Left ventricle myocardium inferior (tissue), 1 donor: ENCODE measurements at regions not wholly inside any gene's neighbourhood (a gene's known extent, or its start where the extent isn't known, plus 50 kb on each side); places are given as distances from the start of the nearest gene placed in this dataset.
A peak's percentile ranks its signal among the peaks of the same experiment; 100 is the strongest.

Source experiments
- DNase-seq: peaks from one replicate; pipeline ENCODE4 v3.0.0-alpha.2; 2020
- H3K27ac ChIP-seq: fragments of 200-600 bp; replicated peaks from 2 replicates; pipeline ENCODE4 v1.8.0; 2021
- H3K27me3 ChIP-seq: fragments of 200-600 bp; 2 replicates; pipeline ENCODE4 v1.8.0; 2021; ENCODE audit warnings: low read depth
- H3K36me3 ChIP-seq: fragments of 200-600 bp; 2 replicates; pipeline ENCODE4 v1.8.0; 2021
- H3K4me1 ChIP-seq: fragments of 200-600 bp; 2 replicates; pipeline ENCODE4 v1.8.0; 2021
- H3K4me3 ChIP-seq: fragments of 200-600 bp; 2 replicates; pipeline ENCODE4 v1.8.0; 2021; ENCODE audit warnings: mild to moderate bottlenecking, moderate library complexity
- H3K9me3 ChIP-seq: fragments of 200-600 bp; replicated peaks from 2 replicates; pipeline ENCODE4 v1.8.0; 2021
- intact Hi-C: fragments of 100-400 bp; cut with micrococcal nuclease; formaldehyde crosslinking; loops from one replicate; pipeline ENCODE4 v1.11.0; 2022
- TF ChIP-seq, protein P1 (sequence below): fragments of 200-600 bp; IDR thresholded peaks from 2 replicates; pipeline ENCODE4 v1.8.0; 2021; ENCODE audit warnings: antibody characterized with exemption, mild to moderate bottlenecking, borderline replicate concordance
- donor health status: DM: no; HTN: yes; CAD: no; lungs with severe emphysema.

- Histone ChIP-seq H3K36me3 (no peaks in the 10 kb centered on the region), H3K27ac (no peak overlapping the region), H3K27me3 (no peaks in the 10 kb centered on the region), H3K4me1 (no peaks in the 10 kb centered on the region), H3K4me3 (no peak overlapping the region), H3K9me3 (no peaks in the 10 kb centered on the region)
- intact Hi-C loops = no loop called here
- TF ChIP-seq, protein P1, sequence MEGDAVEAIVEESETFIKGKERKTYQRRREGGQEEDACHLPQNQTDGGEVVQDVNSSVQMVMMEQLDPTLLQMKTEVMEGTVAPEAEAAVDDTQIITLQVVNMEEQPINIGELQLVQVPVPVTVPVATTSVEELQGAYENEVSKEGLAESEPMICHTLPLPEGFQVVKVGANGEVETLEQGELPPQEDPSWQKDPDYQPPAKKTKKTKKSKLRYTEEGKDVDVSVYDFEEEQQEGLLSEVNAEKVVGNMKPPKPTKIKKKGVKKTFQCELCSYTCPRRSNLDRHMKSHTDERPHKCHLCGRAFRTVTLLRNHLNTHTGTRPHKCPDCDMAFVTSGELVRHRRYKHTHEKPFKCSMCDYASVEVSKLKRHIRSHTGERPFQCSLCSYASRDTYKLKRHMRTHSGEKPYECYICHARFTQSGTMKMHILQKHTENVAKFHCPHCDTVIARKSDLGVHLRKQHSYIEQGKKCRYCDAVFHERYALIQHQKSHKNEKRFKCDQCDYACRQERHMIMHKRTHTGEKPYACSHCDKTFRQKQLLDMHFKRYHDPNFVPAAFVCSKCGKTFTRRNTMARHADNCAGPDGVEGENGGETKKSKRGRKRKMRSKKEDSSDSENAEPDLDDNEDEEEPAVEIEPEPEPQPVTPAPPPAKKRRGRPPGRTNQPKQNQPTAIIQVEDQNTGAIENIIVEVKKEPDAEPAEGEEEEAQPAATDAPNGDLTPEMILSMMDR = no peak
- no peak for DNase-seq
Measured at GRCh38 chr10:21030091-21030490, 133.0 kb upstream of the NEBL start.

GRCh38 chr10:21022821-21023220 lies 125.7 kb upstream of the NEBL start:
- H3K9me3 ChIP-seq = no peaks in the 10 kb centered on the region
- intact Hi-C loops = no loop called here
- H3K36me3 ChIP-seq = no peaks in the 10 kb centered on the region
- DNase-seq = no peak
- peaks cover 10% of the 10 kb centered on the region for H3K4me1 ChIP-seq
- TF ChIP-seq, protein P1 = no peak
- H3K27ac ChIP-seq = no peak overlapping the region
- no peaks in the 10 kb centered on the region for H3K27me3 ChIP-seq
- no peak overlapping the region for H3K4me3 ChIP-seq

- TF ChIP-seq, protein P1 = peak; percentile 28
- no peak overlapping the region for H3K4me3 ChIP-seq
- H3K27ac ChIP-seq = no peak overlapping the region
- intact Hi-C loops = no loop called here
- H3K27me3 ChIP-seq = no peaks in the 10 kb centered on the region
- no peaks in the 10 kb centered on the region for H3K36me3 ChIP-seq
- peaks cover 10% of the 10 kb centered on the region for H3K4me1 ChIP-seq
- DNase-seq = no peak
- H3K9me3 ChIP-seq = no peaks in the 10 kb centered on the region
Measured at GRCh38 chr10:21021843-21022594, 124.9 kb upstream of the NEBL start.

DNA sequence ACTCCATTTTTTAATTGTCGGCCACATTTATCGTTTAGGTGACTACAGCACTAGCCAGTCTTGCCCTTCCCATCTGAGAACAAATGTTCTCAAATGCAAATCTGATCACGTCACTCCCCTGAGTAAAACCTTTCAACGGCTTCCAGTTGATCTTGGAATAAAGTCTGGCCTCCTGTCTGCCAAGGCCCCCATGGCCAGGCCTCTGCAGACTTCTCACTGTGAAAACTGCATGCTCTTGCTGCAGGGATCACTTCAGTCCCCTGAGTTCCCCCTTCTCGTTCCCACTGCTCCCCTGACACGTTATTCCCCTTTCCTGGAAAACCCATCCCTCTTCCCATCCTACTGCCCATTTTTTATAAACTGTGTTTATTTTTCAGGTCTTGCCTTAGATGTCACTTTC lies 124.1 kb upstream of the NEBL start:
- no peak for DNase-seq
- TF ChIP-seq, protein P1 = no peak
- no peaks in the 10 kb centered on the region for H3K36me3 ChIP-seq
- H3K4me1 ChIP-seq = peaks cover 10% of the 10 kb centered on the region
- H3K4me3 ChIP-seq = no peak overlapping the region
- no peaks in the 10 kb centered on the region for H3K9me3 ChIP-seq
- no peaks in the 10 kb centered on the region for H3K27me3 ChIP-seq
- intact Hi-C loops = no loop called here
- H3K27ac ChIP-seq = no peak overlapping the region

DNA sequence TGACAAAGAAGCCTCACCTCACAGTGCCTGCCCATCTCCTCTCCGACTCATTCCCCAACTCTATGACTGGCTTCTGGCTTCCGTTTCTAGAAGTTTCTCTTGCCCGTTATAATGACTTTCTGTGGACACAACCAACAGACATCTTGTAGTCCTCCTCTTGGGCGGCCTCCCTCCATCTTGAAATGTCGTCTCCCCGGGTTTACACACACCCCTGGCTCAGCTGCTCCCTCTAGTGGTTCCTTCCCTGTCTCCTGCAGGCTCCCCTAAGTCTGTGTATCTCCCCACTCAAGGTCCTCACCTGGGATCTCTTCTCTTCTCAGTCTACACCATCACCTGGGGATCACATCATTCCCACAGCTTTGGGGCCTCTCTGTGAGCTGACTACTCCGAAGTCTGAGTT lies 123.4 kb upstream of the NEBL start:
- H3K4me1 ChIP-seq = peaks cover 10% of the 10 kb centered on the region
- TF ChIP-seq, protein P1 = peak; percentile 44
- H3K36me3 ChIP-seq = no peaks in the 10 kb centered on the region
- no peaks in the 10 kb centered on the region for H3K9me3 ChIP-seq
- no peak for DNase-seq
- H3K27me3 ChIP-seq = no peaks in the 10 kb centered on the region
- no peak overlapping the region for H3K27ac ChIP-seq
- no peak overlapping the region for H3K4me3 ChIP-seq
- intact Hi-C loops = no loop called here
